Trophoblast cell (in vitro differentiated cells and primary cell): ENCODE measurements at regions not wholly inside any gene's neighbourhood (a gene's known extent, or its start where the extent isn't known, plus 50 kb on each side); places are given as distances from the start of the nearest gene placed in this dataset.

Source experiments
- DNase-seq, 2 donors: peaks; one replicate each; pipeline ENCODE4 v3.0.0-alpha.2; 2016
- H2AFZ ChIP-seq: 2 replicates; pipeline ENCODE4 v1.6.1; 2013; ENCODE audit warnings: low read length, moderate library complexity, mild to moderate bottlenecking; ENCODE audit not compliant: insufficient read depth, poor library complexity
- H2AK5ac ChIP-seq: 2 replicates; pipeline ENCODE4 v1.6.1; 2013; ENCODE audit warnings: mild to moderate bottlenecking, low read length
- H2BK120ac ChIP-seq: 2 replicates; pipeline ENCODE4 v1.6.1; 2013; ENCODE audit warnings: low read length, mild to moderate bottlenecking, moderate library complexity; ENCODE audit not compliant: insufficient read depth, poor library complexity
- H2BK12ac ChIP-seq: 2 replicates; pipeline ENCODE4 v1.6.1; 2013; ENCODE audit warnings: mild to moderate bottlenecking, low read length, moderate library complexity
- H2BK5ac ChIP-seq: 2 replicates; pipeline ENCODE4 v1.6.1; 2013; ENCODE audit warnings: low read length, low read depth, moderate library complexity, mild to moderate bottlenecking; ENCODE audit not compliant: poor library complexity
- H3K14ac ChIP-seq: 2 replicates; pipeline ENCODE4 v1.6.1; 2013; ENCODE audit warnings: mild to moderate bottlenecking, low read length
- H3K18ac ChIP-seq: 2 replicates; pipeline ENCODE4 v1.6.1; 2013; ENCODE audit warnings: mild to moderate bottlenecking, low read length
- H3K23ac ChIP-seq: 2 replicates; pipeline ENCODE4 v1.6.1; 2013; ENCODE audit warnings: low read length
- H3K27ac ChIP-seq: 2 replicates; pipeline ENCODE4 v1.5.1; 2013; ENCODE audit warnings: low read depth, mild to moderate bottlenecking, inconsistent platforms, low read length, moderate library complexity
- H3K27me3 ChIP-seq: 2 replicates; pipeline ENCODE4 v1.6.1; 2013; ENCODE audit warnings: inconsistent platforms, mild to moderate bottlenecking, low read length, moderate library complexity; ENCODE audit not compliant: insufficient read depth
- H3K36me3 ChIP-seq, 2 experiments: 1 replicate in 1 of 2; 2 replicates in 1 of 2; pipeline ENCODE4 v1.6.1; 2013; ENCODE audit warnings: low read length in 2 of 2, mild to moderate bottlenecking in 2 of 2, moderate library complexity in 1 of 2; ENCODE audit not compliant: insufficient read depth in 2 of 2, control insufficient read depth in 1 of 2
- H3K4ac ChIP-seq: 2 replicates; pipeline ENCODE4 v1.6.1; 2013; ENCODE audit warnings: low read depth, mild to moderate bottlenecking, low read length, moderate library complexity
- H3K4me1 ChIP-seq, 2 experiments: 1 replicate in 1 of 2; 2 replicates in 1 of 2; pipeline ENCODE4 v1.6.1; 2013; ENCODE audit warnings: low read length in 2 of 2, mild to moderate bottlenecking in 2 of 2, moderate library complexity in 1 of 2; ENCODE audit not compliant: insufficient read depth in 2 of 2, control insufficient read depth in 1 of 2
- H3K4me2 ChIP-seq: 2 replicates; pipeline ENCODE4 v1.6.1; 2013; ENCODE audit warnings: inconsistent platforms, mild to moderate bottlenecking, low read length, moderate library complexity
- H3K4me3 ChIP-seq: 2 replicates; pipeline ENCODE4 v1.5.1; 2013; ENCODE audit warnings: mild to moderate bottlenecking, low read depth, low read length, inconsistent platforms
- H3K79me1 ChIP-seq: one replicate; pipeline ENCODE4 v1.6.1; 2013; ENCODE audit warnings: low read length
- H3K79me2 ChIP-seq: 2 replicates; pipeline ENCODE4 v1.6.1; 2013; ENCODE audit warnings: low read length, mild to moderate bottlenecking; ENCODE audit not compliant: control insufficient read depth, insufficient read depth, poor library complexity
- H3K9ac ChIP-seq: 2 replicates; pipeline ENCODE4 v1.6.1; 2013; ENCODE audit warnings: mild to moderate bottlenecking, low read length
- H3K9me3 ChIP-seq: 2 replicates; pipeline ENCODE4 v1.6.1; 2013; ENCODE audit warnings: low read depth, mild to moderate bottlenecking, control low read depth, inconsistent platforms, low read length; ENCODE audit not compliant: insufficient read depth
- H4K12ac ChIP-seq: 2 replicates; pipeline ENCODE4 v1.6.1; 2013; ENCODE audit warnings: low read depth, mild to moderate bottlenecking, low read length, moderate library complexity
- H4K8ac ChIP-seq: 2 replicates; pipeline ENCODE4 v1.6.1; 2013; ENCODE audit warnings: low read depth, mild to moderate bottlenecking, low read length, moderate library complexity
- H4K91ac ChIP-seq: one replicate; pipeline ENCODE4 v1.6.1; 2013; ENCODE audit warnings: low read depth, mild to moderate bottlenecking, low read length, moderate library complexity
- WGBS: extraction: QIAGEN DNeasy Blood & Tissue Kit; methylation state at CpG from one replicate; pipeline ENCODE4 v1.1.7; 2013; ENCODE audit warnings: missing lambda C conversion rate; ENCODE audit not compliant: insufficient read length, insufficient coverage; ENCODE audit errors: extremely low coverage; 5-methylcytosine and 5-hydroxymethylcytosine counted together

DNA sequence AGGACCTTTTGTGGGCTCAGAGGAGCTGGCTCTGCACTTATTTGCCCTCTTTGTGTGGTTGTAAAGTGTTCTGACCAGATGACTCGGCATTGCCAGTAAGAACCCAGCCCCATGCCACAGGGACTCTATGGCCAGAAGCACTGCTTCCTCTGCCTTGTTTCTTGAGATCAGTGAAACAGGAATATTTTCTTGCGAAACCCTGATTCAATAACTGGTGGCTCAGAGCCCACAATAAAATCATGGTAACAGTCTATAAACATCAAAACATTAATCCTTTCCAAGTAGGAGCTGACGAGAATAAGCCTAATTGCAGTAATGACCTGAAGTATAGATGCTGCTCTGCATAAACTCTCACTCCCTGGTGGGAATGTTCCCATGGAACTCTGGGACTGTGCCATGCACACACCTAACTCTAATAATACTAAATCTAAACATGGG is 344.3 kb downstream of the ZNF608 start:
- H3K79me2 ChIP-seq, result no peaks in the 10 kb centered on the region
- H3K4me1 ChIP-seq, result peaks cover 0 to 3% of the 10 kb centered on the region in 2 experiments
- no peak overlapping the region for H3K27ac ChIP-seq
- peak overlapping the region; percentile 53 for H2BK12ac ChIP-seq
- no peak for DNase-seq
- H3K23ac ChIP-seq, result no peak overlapping the region
- H3K18ac ChIP-seq, result no peak overlapping the region
- peak overlapping the region; percentile 2 for H4K91ac ChIP-seq
- H3K36me3 ChIP-seq, result no peaks in the 10 kb centered on the region
- no CpG with 5 or more reads among the region's 3 CpGs for whole genome bisulfite sequencing
- H3K9me3 ChIP-seq, result no peaks in the 10 kb centered on the region
- no peak overlapping the region for H3K9ac ChIP-seq
- no peak overlapping the region for H3K4ac ChIP-seq
- no peak overlapping the region for H2BK5ac ChIP-seq
- H2AFZ ChIP-seq, result no peak overlapping the region
- H4K12ac ChIP-seq, result no peak overlapping the region
- no peak overlapping the region for H3K14ac ChIP-seq
- no peak overlapping the region for H3K4me2 ChIP-seq
- no peak overlapping the region for H3K4me3 ChIP-seq
- no peaks in the 10 kb centered on the region for H3K27me3 ChIP-seq
- H2AK5ac ChIP-seq, result no peak overlapping the region
- no peaks in the 10 kb centered on the region for H3K79me1 ChIP-seq
- peak overlapping the region; percentile 62 for H2BK120ac ChIP-seq
- no peak overlapping the region for H4K8ac ChIP-seq

DNA sequence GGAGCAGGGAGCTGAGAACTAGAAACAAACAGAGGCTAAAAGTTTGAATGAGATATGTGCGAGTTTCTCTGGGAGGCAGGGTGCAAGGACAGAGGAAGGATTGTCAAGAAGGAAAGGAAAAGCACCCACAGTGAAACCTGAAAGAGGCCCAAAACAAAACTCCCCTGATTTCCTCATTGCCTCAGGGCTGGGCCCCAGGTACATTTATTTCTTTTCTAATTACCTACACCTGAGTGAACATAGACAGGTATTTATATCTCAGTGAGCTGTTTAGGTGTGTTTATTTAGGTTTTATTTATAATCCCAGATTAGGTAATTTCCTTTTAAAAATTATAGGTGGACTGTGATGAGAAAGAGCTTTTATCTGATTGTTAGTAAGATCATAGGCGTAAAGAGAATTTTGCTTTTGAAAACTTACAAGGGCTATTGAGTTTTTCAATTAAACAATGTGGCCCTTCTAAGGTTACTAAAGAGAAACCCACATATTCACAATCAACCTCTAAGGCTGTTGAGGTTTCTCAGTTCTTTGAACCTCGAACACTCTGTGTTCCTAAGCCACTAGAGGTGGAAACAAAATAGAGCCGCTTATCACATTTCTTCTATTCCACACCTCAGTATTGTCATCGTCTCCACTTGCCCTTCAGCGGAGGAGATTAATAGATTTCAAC is 344.8 kb downstream of the ZNF608 start:
- Histone ChIP-seq H4K12ac (no peak overlapping the region), H2BK12ac (no peak overlapping the region), H3K27me3 (no peaks in the 10 kb centered on the region), H3K18ac (no peak overlapping the region), H2BK120ac (peak overlapping the region; percentile 62), H3K4me2 (no peak overlapping the region), H3K23ac (no peak overlapping the region), H3K9ac (no peak overlapping the region), H3K27ac (no peak overlapping the region), H3K4me1 (peaks cover 0 to 3% of the 10 kb centered on the region in 2 experiments), H2BK5ac (no peak overlapping the region), H3K36me3 (no peaks in the 10 kb centered on the region), H3K4ac (no peak overlapping the region), H3K79me1 (no peaks in the 10 kb centered on the region), H3K14ac (no peak overlapping the region), H4K91ac (peak overlapping the region; percentile 2), H3K9me3 (no peaks in the 10 kb centered on the region), H3K79me2 (no peaks in the 10 kb centered on the region), H4K8ac (no peak overlapping the region), H2AK5ac (no peak overlapping the region), H3K4me3 (no peak overlapping the region), H2AFZ (no peak overlapping the region)
- DNase-seq, result no peak
- no CpG with 5 or more reads among the region's 6 CpGs for WGBS

- Histone ChIP-seq H3K4me2 (no peak overlapping the region), H3K36me3 (no peaks in the 10 kb centered on the region), H3K9me3 (no peaks in the 10 kb centered on the region), H3K4me3 (no peak overlapping the region), H2BK120ac (no peak overlapping the region), H3K9ac (no peak overlapping the region), H3K27me3 (no peaks in the 10 kb centered on the region), H3K23ac (no peak overlapping the region), H2BK12ac (no peak overlapping the region), H3K14ac (no peak overlapping the region), H2BK5ac (no peak overlapping the region), H3K18ac (no peak overlapping the region), H2AFZ (no peak overlapping the region), H4K91ac (no peak overlapping the region), H4K12ac (no peak overlapping the region), H3K4me1 (peaks cover 4 to 5% of the 10 kb centered on the region in 2 experiments), H2AK5ac (no peak overlapping the region), H3K27ac (no peak overlapping the region), H3K4ac (no peak overlapping the region), H4K8ac (no peak overlapping the region), H3K79me2 (no peaks in the 10 kb centered on the region), H3K79me1 (no peaks in the 10 kb centered on the region)
- DNase-seq, result no peak
- WGBS, result no CpG with 5 or more reads among the region's 3 CpGs
These were observed 346.9 kb downstream of the ZNF608 start for GRCh38 chr5:124399426-124399961.

- H4K8ac ChIP-seq, result no peak overlapping the region
- WGBS, result no CpG with 5 or more reads among the region's 2 CpGs
- no peak overlapping the region for H3K23ac ChIP-seq
- H3K9me3 ChIP-seq, result no peaks in the 10 kb centered on the region
- H3K4me3 ChIP-seq, result no peak overlapping the region
- no peaks in the 10 kb centered on the region for H3K36me3 ChIP-seq
- no peak overlapping the region for H3K14ac ChIP-seq
- no peak overlapping the region for H3K9ac ChIP-seq
- H3K18ac ChIP-seq, result no peak overlapping the region
- DNase-seq, result no peak
- no peak overlapping the region for H3K27ac ChIP-seq
- H3K4me1 ChIP-seq, result peaks cover 4 to 5% of the 10 kb centered on the region in 2 experiments
- H2BK12ac ChIP-seq, result no peak overlapping the region
- H3K79me2 ChIP-seq, result no peaks in the 10 kb centered on the region
- no peak overlapping the region for H2BK5ac ChIP-seq
- H3K27me3 ChIP-seq, result no peaks in the 10 kb centered on the region
- no peak overlapping the region for H2AFZ ChIP-seq
- H2BK120ac ChIP-seq, result no peak overlapping the region
- no peak overlapping the region for H2AK5ac ChIP-seq
- no peak overlapping the region for H3K4ac ChIP-seq
- H4K91ac ChIP-seq, result no peak overlapping the region
- H3K4me2 ChIP-seq, result no peak overlapping the region
- peaks cover 1% of the 10 kb centered on the region for H3K79me1 ChIP-seq
- no peak overlapping the region for H4K12ac ChIP-seq
These were observed 348.0 kb downstream of the ZNF608 start for GRCh38 chr5:124398460-124398859.
